ENCODE measurements at regions not wholly inside any gene's neighbourhood (a gene's known extent, or its start where the extent isn't known, plus 50 kb on each side); places are given as distances from the start of the nearest gene placed in this dataset.

DNA sequence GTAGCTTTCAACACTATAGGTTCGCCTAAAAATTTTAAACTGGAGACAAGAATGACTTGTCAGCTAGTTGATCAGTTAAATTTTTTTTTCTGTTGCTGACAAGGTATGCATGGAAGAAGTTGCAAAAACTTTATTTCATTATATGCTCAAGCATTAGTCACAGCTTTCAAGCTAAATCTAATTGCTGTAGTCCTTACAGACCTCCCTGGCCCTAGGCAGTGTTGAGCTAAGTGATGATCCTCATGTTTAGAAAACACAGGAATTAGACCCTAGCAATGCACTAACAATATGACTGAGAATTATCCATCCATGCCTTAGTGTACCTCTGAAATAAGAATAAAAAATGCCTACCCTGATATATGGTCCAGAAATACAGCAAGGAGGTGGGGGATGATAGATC is 253.4 kb downstream of the SP3 start:
- Histone ChIP-seq H3K4me1 (no peaks in the 10 kb centered on the region), H3K36me3 (no peaks in the 10 kb centered on the region), H3K27me3 (no peaks in the 10 kb centered on the region), H3K4me3 (no peak overlapping the region), H3K27ac (no peak overlapping the region), H3K9me3 (no peaks in the 10 kb centered on the region)
- TF ChIP-seq, protein P1, sequence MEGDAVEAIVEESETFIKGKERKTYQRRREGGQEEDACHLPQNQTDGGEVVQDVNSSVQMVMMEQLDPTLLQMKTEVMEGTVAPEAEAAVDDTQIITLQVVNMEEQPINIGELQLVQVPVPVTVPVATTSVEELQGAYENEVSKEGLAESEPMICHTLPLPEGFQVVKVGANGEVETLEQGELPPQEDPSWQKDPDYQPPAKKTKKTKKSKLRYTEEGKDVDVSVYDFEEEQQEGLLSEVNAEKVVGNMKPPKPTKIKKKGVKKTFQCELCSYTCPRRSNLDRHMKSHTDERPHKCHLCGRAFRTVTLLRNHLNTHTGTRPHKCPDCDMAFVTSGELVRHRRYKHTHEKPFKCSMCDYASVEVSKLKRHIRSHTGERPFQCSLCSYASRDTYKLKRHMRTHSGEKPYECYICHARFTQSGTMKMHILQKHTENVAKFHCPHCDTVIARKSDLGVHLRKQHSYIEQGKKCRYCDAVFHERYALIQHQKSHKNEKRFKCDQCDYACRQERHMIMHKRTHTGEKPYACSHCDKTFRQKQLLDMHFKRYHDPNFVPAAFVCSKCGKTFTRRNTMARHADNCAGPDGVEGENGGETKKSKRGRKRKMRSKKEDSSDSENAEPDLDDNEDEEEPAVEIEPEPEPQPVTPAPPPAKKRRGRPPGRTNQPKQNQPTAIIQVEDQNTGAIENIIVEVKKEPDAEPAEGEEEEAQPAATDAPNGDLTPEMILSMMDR (IDR thresholded peaks at IDR 0.05) = no peak
- no peak for TF ChIP-seq POLR2A (IDR thresholded peaks at IDR 0.05)
- DNase-seq = no peak
- intact Hi-C loops (cut with DNase I; ENCODE audit: low total_unique reads) = no loop called here

DNA sequence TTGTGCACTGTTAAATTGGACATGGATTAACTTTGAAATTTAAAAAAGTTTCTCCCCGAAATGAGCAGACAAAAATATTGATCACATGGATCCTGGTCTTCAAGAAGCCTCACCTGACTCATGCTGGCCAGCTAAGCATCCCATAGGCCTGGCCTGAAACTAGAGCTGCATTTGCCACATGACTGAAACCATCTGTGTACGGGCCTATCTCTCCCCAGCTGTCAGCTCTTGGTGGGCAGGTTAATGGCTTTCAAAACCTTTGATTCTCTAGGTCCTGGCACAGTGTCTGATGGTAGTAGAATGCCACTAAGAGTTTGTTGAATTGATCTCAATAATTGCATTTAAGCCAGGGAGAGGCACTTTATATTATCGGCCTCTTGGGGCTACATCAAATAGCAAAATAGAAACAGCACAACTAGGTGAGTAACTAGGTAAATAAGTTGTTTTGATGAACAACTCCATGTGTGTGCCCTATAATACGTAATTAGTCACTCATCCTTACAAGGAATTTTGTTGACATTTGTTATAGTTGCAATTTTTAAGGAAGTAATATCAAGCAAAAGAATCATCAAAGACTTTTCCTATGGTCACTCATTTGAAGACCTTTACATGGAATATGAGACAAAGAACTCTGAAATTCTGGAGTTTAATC is 251.1 kb downstream of the SP3 start:
- Histone ChIP-seq H3K4me1 (no peaks in the 10 kb centered on the region), H3K9me3 (no peaks in the 10 kb centered on the region), H3K36me3 (no peaks in the 10 kb centered on the region), H3K27ac (no peak overlapping the region), H3K4me3 (no peak overlapping the region), H3K27me3 (no peaks in the 10 kb centered on the region)
- intact Hi-C loops (cut with DNase I; ENCODE audit: low total_unique reads) = no loop called here
- TF ChIP-seq POLR2A (IDR thresholded peaks at IDR 0.05) = no peak
- TF ChIP-seq, protein P1 (IDR thresholded peaks at IDR 0.05) = no peak
- DNase-seq = no peak

DNA sequence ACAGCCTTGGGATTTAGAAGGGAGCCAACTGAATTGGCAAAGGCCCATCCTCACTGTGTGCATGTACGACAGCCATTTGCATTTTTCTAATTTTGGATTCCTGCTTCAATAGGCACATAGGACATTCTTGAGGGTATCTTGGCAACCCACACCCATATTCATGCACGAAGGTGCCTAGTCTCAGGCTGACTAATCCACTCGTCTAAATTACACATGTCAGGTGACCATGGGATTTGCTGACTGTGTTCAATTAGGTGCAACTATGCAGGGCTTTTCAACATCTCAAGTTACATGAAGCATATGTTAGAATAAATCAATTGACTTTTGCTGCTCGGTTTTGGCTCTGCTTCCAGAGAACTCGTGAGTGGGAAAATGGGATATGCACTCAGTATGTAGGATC is 249.7 kb downstream of the SP3 start:
- no peaks in the 10 kb centered on the region for H3K4me1 ChIP-seq
- no peak overlapping the region for H3K27ac ChIP-seq
- no peak for DNase-seq
- no peaks in the 10 kb centered on the region for H3K36me3 ChIP-seq
- H3K9me3 ChIP-seq = no peaks in the 10 kb centered on the region
- intact Hi-C loops (cut with DNase I; ENCODE audit: low total_unique reads) = no loop called here
- no peak for TF ChIP-seq POLR2A (IDR thresholded peaks at IDR 0.05)
- TF ChIP-seq, protein P1 (IDR thresholded peaks at IDR 0.05) = no peak
- H3K4me3 ChIP-seq = no peak overlapping the region
- no peaks in the 10 kb centered on the region for H3K27me3 ChIP-seq

DNA sequence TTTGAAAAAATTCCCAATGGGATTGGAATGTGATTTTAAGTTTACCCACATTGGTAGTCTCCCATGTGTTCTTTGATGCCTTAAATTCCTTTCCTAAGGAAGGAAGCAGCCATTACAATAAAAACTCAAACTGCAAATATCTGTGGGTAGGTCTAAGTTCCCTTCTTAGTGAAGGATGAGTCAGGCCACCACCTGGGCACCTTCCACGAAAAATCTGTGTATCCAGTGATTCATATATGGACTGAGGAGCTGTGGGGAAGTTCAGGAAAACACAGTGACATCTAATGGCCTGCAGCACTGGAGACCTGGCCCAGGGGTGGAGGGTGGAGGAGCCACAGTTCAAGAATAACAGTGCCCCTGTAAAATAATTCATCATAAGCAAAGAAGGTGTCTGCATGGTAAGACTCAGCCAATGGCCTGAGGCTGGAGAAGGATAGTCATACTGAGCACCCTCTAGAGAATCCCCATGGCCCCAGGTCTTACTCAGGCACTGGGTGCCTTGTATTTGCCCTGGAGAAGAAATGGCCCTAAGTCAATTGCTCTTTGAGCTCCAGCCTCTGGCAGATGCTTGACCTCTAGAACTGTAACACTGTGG is 248.6 kb downstream of the SP3 start:
- no peak overlapping the region for H3K4me3 ChIP-seq
- H3K9me3 ChIP-seq = no peaks in the 10 kb centered on the region
- no peaks in the 10 kb centered on the region for H3K36me3 ChIP-seq
- H3K27me3 ChIP-seq = no peaks in the 10 kb centered on the region
- no peak overlapping the region for H3K27ac ChIP-seq
- DNase-seq = no peak
- intact Hi-C loops (cut with DNase I; ENCODE audit: low total_unique reads) = no loop called here
- H3K4me1 ChIP-seq = no peaks in the 10 kb centered on the region
- no peak for TF ChIP-seq POLR2A (IDR thresholded peaks at IDR 0.05)
- TF ChIP-seq, protein P1 (IDR thresholded peaks at IDR 0.05) = no peak

DNA sequence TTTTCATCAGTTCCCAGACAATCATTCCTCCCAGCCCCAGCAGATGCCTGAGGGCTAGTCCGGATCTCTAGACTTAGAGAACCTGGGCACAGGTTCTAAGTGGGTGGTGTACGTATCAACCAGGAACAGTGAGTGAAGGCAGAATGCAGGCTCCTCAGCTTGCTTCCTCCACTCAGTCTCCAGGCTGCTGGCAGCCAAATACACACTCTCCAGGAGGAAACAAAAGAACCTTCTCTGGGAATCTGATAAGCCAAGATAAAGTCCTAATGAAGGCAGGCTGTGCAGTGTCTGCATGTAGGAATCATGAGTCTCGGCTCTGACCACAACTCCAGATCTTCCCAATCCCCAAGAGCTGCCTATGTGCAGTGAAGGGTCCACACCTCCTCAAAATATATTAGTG is 245.7 kb downstream of the SP3 start:
- no peak overlapping the region for H3K27ac ChIP-seq
- no peak overlapping the region for H3K4me3 ChIP-seq
- TF ChIP-seq POLR2A (IDR thresholded peaks at IDR 0.05) = no peak
- TF ChIP-seq, protein P1 (IDR thresholded peaks at IDR 0.05) = no peak
- no peaks in the 10 kb centered on the region for H3K4me1 ChIP-seq
- no peaks in the 10 kb centered on the region for H3K9me3 ChIP-seq
- intact Hi-C loops (cut with DNase I; ENCODE audit: low total_unique reads) = no loop called here
- H3K27me3 ChIP-seq = no peaks in the 10 kb centered on the region
- DNase-seq = no peak
- H3K36me3 ChIP-seq = no peaks in the 10 kb centered on the region
